ENCODE measurements at regions not wholly inside any gene's neighbourhood (a gene's known extent, or its start where the extent isn't known, plus 50 kb on each side); places are given as distances from the start of the nearest gene placed in this dataset.

GRCh38 chr6:144844596-144844995, 559.5 kb downstream of the UTRN start:
- Mint-ChIP-seq H3K36me3 (ENCODE audit: low read depth) (peaks cover 14% of the 10 kb centered on the region), H3K27ac (no peak overlapping the region), H3K27me3 (no peaks in the 10 kb centered on the region), H3K9me3 (no peaks in the 10 kb centered on the region), H3K4me1 (ENCODE audit: low read depth) (no peaks in the 10 kb centered on the region), H3K4me3 (no peak overlapping the region)
- CTCF ChIA-PET, result no interaction called here
- TF ChIP-seq CTCF (IDR thresholded peaks at IDR 0.05), result no peak
- POLR2A ChIA-PET, result no interaction called here
- intact Hi-C loops (cut with micrococcal nuclease), result no loop called here
- no peak for ATAC-seq
- no peak for DNase-seq

- Mint-ChIP-seq H3K36me3 (ENCODE audit: low read depth) (peaks cover 14% of the 10 kb centered on the region), H3K27ac (no peak overlapping the region)
Observed at GRCh38 chr6:144845186-144845585, 560.1 kb downstream of the UTRN start.

DNA sequence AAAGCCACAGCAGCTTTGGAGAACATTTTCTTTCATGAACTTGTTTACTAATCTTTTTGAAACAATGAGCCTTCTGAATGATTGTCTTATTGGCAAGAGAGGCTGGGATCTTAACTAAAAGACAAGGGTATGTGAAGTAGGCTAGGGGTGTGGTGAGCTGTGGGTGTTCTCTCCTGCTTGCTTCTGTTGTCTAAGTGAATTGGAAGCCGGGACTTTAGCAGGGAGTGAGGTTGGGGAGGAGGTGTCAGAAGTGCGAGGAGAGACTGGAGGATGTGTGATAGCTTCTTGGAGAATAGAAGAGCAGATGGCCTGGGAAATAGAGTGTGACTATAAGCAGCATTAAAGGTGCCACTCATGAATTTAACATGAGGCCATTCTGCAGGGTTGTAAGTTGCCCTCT, 562.8 kb downstream of the UTRN start:
- H3K36me3 Mint-ChIP-seq (ENCODE audit: low read depth), result peaks cover 14% of the 10 kb centered on the region
- intact Hi-C loops (cut with micrococcal nuclease), result no loop called here
- no peak for DNase-seq
- H3K4me3 Mint-ChIP-seq, result no peak overlapping the region
- no peaks in the 10 kb centered on the region for H3K4me1 Mint-ChIP-seq (ENCODE audit: low read depth)
- CTCF ChIA-PET, result no interaction called here
- H3K27me3 Mint-ChIP-seq, result no peaks in the 10 kb centered on the region
- H3K9me3 Mint-ChIP-seq, result no peaks in the 10 kb centered on the region
- POLR2A ChIA-PET, result no interaction called here
- TF ChIP-seq CTCF (IDR thresholded peaks at IDR 0.05), result no peak
- H3K27ac Mint-ChIP-seq, result peak overlapping the region; percentile 45
- no peak for ATAC-seq

More at GRCh38 chr6:144845186-144845585, 560.1 kb downstream of the UTRN start:
- Mint-ChIP-seq H3K4me1 (ENCODE audit: low read depth) (no peaks in the 10 kb centered on the region), H3K9me3 (no peaks in the 10 kb centered on the region), H3K4me3 (no peak overlapping the region), H3K27me3 (no peaks in the 10 kb centered on the region)
- intact Hi-C loops (cut with micrococcal nuclease), result no loop called here
- DNase-seq (no peak), ATAC-seq (no peak)
- POLR2A ChIA-PET, result no interaction called here
- CTCF ChIA-PET, result no interaction called here
- no peak for TF ChIP-seq CTCF (IDR thresholded peaks at IDR 0.05)

GRCh38 chr6:144849920-144850319, 564.8 kb downstream of the UTRN start:
- TF ChIP-seq CTCF (IDR thresholded peaks at IDR 0.05), result no peak
- Mint-ChIP-seq H3K27me3 (no peaks in the 10 kb centered on the region), H3K4me1 (ENCODE audit: low read depth) (peaks cover 4% of the 10 kb centered on the region), H3K4me3 (no peak overlapping the region), H3K36me3 (ENCODE audit: low read depth) (peaks cover 14% of the 10 kb centered on the region), H3K9me3 (no peaks in the 10 kb centered on the region), H3K27ac (no peak overlapping the region)
- ChIA-PET CTCF (no interaction called here), POLR2A (no interaction called here)
- intact Hi-C loops (cut with micrococcal nuclease), result no loop called here
- no peak for DNase-seq
- no peak for ATAC-seq

DNA sequence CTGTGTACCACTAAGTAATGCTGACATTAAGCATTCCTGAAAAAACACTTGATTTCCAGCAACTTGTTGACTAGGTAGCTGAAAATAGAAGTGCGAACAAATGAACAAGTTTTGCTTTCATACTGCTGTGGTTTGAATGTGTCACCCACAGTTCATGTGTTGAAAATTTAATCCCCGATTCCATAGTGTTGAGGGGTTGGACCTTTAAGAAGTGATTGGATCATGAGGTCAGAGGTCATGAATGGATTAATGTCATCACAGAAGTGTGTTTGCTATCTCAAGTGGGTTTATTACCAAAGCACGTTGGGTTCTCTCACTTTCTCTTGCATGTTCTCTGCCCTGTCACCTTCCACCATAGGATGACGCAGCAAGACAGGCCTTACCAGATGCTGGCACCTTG, 568.5 kb downstream of the UTRN start:
- ChIA-PET POLR2A (no interaction called here), CTCF (interaction anchor here (1.4 kb wide), 1 partner anchor 8 kb away, joined by 4 read pairs; no protein-coding TSS in a partner anchor)
- ATAC-seq, result peak; percentile 56
- H3K4me3 Mint-ChIP-seq, result no peak overlapping the region
- H3K27me3 Mint-ChIP-seq, result no peaks in the 10 kb centered on the region
- H3K4me1 Mint-ChIP-seq (ENCODE audit: low read depth), result peaks cover 5% of the 10 kb centered on the region
- intact Hi-C loops (cut with micrococcal nuclease), result no loop called here
- peak overlapping the region; percentile 27 for H3K27ac Mint-ChIP-seq
- H3K36me3 Mint-ChIP-seq (ENCODE audit: low read depth), result peaks cover 3% of the 10 kb centered on the region
- no peak for TF ChIP-seq CTCF (IDR thresholded peaks at IDR 0.05)
- DNase-seq, result no peak
- H3K9me3 Mint-ChIP-seq, result no peaks in the 10 kb centered on the region
